GM21423 (cell line): ENCODE measurements at regions not wholly inside any gene's neighbourhood (a gene's known extent, or its start where the extent isn't known, plus 50 kb on each side); places are given as distances from the start of the nearest gene placed in this dataset.

Experiments used
- ATAC-seq: cut with Tn5 transposase; IDR thresholded peaks from one replicate; pipeline ENCODE4 v1.9.1; 2021; ENCODE audit warnings: mild to moderate bottlenecking, moderate library complexity; ENCODE audit not compliant: unreplicated experiment

DNA sequence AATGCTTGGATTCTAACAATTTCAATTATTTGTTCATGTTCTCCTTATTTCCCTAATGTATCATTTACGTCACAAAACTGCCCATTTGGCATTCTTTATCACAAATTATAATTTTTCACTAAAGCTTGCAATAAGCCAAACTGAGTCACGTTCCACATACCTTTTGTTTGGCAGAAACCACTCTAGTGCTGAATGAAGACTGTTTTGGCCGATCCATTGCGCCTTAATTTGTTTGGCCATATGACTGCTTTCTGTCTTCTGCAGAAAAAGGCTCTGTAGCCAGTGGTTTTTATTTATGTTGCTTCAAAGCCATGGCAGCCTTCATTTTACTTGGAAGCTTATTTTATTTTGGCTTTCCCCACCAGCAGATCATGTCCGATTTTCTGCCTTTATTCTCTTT lies 184.4 kb upstream of the HAND2 start:
- no peak for ATAC-seq

- no peak for ATAC-seq
Measured at GRCh38 chr4:173713026-173713425, 183.0 kb upstream of the HAND2 start.

DNA sequence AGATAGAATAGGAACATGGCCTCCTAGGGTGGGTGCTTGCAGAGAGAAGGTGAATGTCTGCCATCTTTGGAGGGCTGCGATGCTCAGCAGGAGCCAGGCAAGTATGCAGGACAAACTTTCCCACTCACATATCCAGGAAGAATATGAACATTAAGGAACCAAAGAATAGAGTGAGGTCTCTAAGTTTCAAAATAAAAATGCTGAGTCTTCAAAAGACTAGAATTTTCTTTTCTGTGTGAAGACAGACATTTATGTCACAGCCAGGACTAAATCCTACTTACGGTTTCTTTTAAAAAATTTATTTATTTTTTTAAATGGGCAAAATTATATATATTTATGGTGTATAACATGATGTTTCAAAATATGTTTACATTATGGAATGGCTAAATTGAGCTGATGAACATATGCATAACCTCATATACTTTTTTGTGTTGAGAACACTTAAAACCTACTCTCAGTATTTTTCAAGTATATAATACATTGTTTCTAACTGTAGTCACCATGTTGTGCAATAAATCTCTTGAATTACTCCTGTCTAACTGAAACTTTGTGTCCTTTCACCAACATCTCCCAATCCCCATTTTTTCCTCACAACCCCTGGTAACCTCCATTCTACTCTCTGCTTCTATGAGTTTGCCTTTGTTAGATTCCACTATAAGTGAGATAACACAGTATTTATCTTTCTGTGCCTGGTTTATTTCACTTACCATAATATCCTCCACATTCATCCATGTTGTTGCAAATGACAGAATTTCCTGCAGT lies 177.8 kb upstream of the HAND2 start:
- ATAC-seq: no peak

GRCh38 chr4:173704201-173704600 lies 174.2 kb upstream of the HAND2 start:
- ATAC-seq: no peak

DNA sequence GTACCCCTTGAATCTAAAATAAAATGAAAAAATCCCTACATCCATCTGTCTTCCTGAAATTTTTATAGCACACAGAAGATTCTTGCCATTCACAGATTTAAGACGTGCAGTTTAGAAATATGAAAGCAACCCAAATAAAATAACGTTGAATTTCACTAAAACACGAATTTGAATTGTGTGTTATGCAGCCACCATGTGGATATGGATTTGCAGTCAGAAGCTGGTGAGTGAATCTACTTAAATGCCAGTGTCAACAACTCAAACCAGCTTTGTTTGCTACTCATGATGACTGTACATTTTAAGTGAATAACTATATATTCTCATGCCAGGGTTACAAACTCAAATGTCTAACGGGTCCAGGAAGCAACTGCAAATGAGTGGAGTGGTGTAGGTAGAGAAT lies 173.0 kb upstream of the HAND2 start:
- ATAC-seq: no peak

GRCh38 chr4:173700650-173701049 lies 170.6 kb upstream of the HAND2 start:
- ATAC-seq: no peak

GRCh38 chr4:173699841-173700475 lies 169.9 kb upstream of the HAND2 start:
- no peak for ATAC-seq

- ATAC-seq: no peak
Measured at GRCh38 chr4:173698557-173699262, 168.7 kb upstream of the HAND2 start.

GRCh38 chr4:173697840-173698239 lies 167.8 kb upstream of the HAND2 start:
- no peak for ATAC-seq

GRCh38 chr4:173696551-173696950 lies 166.5 kb upstream of the HAND2 start:
- no peak for ATAC-seq

GRCh38 chr4:173696011-173696410 lies 166.0 kb upstream of the HAND2 start:
- ATAC-seq: no peak

DNA sequence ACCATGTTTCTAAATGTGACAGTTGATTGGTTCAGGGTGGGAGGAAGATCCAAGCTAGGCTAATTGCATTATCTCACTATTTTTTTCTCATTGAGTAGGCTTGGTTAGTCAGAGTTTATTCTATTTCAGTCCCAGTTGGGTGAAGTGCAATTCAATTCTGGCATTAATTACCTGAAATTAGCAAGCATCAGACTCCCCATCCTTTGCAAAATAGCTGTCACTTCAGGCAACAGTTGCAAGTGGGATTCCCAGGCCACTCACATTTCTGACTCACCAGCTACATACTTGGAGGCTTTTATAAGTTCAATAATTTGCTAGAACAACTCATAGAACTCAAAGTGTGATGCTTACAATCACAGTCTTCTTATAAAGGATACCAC lies 155.8 kb upstream of the HAND2 start:
- ATAC-seq: no peak

GRCh38 chr4:173685165-173685830 lies 155.3 kb upstream of the HAND2 start:
- no peak for ATAC-seq

GRCh38 chr4:173684223-173684622 lies 154.2 kb upstream of the HAND2 start:
- no peak for ATAC-seq

DNA sequence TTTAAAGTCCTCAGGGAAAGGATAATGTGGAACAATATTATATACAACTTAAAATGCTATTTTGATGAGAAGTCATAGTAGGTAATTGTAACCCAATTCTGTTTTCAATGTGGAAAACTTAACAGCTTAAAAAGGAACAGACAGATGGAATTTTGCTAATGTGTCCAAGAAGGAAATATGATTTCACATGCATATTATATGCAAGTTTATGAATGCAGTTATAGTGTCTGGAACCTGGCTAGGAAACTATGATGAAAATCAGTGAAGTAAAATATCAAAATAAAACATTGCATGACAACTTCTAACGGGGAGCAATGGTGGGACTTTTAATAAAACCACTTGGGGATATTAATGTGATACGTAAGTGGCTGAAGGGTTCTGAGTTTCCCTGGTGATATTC lies 152.6 kb upstream of the HAND2 start:
- ATAC-seq: no peak

DNA sequence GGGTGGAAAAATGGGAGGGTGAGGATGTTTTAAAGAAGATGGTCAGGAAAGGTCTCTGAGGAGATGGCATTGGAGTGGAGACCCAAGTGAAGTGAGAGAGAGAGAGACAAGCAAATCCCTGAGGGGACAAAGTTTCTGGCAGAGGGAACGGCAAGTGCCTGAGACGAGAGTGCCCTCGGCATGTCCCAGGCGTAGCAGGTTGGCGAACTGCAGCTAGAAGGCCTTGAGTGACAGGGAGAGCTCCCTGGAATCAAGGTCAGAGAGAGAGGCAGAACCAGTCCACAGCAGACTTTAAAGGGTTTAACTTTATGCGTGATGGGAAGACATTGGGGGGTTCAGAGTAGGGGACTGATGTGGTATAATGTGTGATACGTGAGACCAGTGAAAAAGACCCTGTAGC lies 150.2 kb upstream of the HAND2 start:
- ATAC-seq: no peak

- ATAC-seq: no peak
Measured at GRCh38 chr4:173675446-173675845, 145.4 kb upstream of the HAND2 start.

GRCh38 chr4:173669460-173670179 lies 139.6 kb upstream of the HAND2 start:
- no peak for ATAC-seq

DNA sequence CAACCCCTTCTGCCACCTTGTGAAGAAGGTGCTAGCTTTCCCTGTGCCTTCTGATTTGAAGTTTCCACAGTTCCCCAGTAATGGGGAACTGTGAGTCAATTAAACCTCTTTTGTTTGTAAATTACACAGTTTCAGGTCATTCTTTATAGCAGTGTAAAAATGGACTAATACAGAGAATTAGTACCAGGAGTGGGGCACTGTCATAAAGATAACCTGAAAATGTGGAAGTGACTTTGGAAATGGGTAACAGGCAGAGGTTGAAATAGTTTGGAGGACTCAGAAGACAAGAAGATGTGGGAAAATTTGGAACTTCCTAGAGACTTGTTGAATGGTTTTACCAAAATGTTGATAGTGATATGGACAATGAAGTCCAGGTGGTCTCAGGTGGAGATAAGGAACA lies 131.0 kb upstream of the HAND2 start:
- no peak for ATAC-seq

- ATAC-seq: no peak
Measured at GRCh38 chr4:173656898-173657297, 126.9 kb upstream of the HAND2 start.
